AML-193 (cell line): ENCODE measurements at regions not wholly inside any gene's neighbourhood (a gene's known extent, or its start where the extent isn't known, plus 50 kb on each side); places are given as distances from the start of the nearest gene placed in this dataset.
A peak's percentile ranks its signal among the peaks of the same experiment; 100 is the strongest.
"Not testable (repeated sequence)": the region's sequence is repeated elsewhere in the genome, so short reads cannot be mapped to it uniquely, and the experiment has no call there.

ENCODE experiments used
- DNase-seq, 2 experiments: peaks; one replicate each; lab custom pipeline; 2025; lab: John Stamatoyannopoulos, UW

- no peak for DNase-seq
Measured at GRCh38 chr3:107150675-107151074, 226.6 kb upstream of the CCDC54 start.

- DNase-seq, result no peak
Measured at GRCh38 chr3:107153981-107154380, 223.3 kb upstream of the CCDC54 start.

GRCh38 chr3:107172411-107172810, 204.8 kb upstream of the CCDC54 start:
- no peak for DNase-seq

GRCh38 chr3:107184375-107184774, 192.9 kb upstream of the CCDC54 start:
- no peak for DNase-seq

- no peak for DNase-seq
Measured at GRCh38 chr3:107188262-107188661, 189.0 kb upstream of the CCDC54 start.

- no peak for DNase-seq
Measured at GRCh38 chr3:107189158-107189791, 188.0 kb upstream of the CCDC54 start.

- no peak for DNase-seq
Measured at GRCh38 chr3:107193116-107193515, 184.1 kb upstream of the CCDC54 start.

- DNase-seq, result no peak
Measured at GRCh38 chr3:107198581-107199181, 178.6 kb upstream of the CCDC54 start.

- no peak for DNase-seq
Measured at GRCh38 chr3:107201146-107201545, 176.1 kb upstream of the CCDC54 start.

GRCh38 chr3:107202885-107203284, 174.4 kb upstream of the CCDC54 start:
- DNase-seq, result not testable (repeated sequence)

GRCh38 chr3:107204121-107204520, 173.1 kb upstream of the CCDC54 start:
- DNase-seq, result no peak

- DNase-seq, result no peak
Measured at GRCh38 chr3:107205358-107205757, 171.9 kb upstream of the CCDC54 start.

- DNase-seq, result peak; percentile 28 to 49
Measured at GRCh38 chr3:107206141-107206540, 171.1 kb upstream of the CCDC54 start.

- DNase-seq, result no peak
Measured at GRCh38 chr3:107206945-107207344, 170.3 kb upstream of the CCDC54 start.

- DNase-seq, result no peak
Measured at GRCh38 chr3:107208100-107208499, 169.1 kb upstream of the CCDC54 start.

- no peak for DNase-seq
Measured at GRCh38 chr3:107208796-107209195, 168.4 kb upstream of the CCDC54 start.

GRCh38 chr3:107209302-107209990, 167.8 kb upstream of the CCDC54 start:
- DNase-seq, result no peak

GRCh38 chr3:107211608-107212007, 165.6 kb upstream of the CCDC54 start:
- DNase-seq, result no peak

- DNase-seq, result no peak
Measured at GRCh38 chr3:107212618-107213017, 164.6 kb upstream of the CCDC54 start.

- DNase-seq, result no peak
Measured at GRCh38 chr3:107213044-107213669, 164.1 kb upstream of the CCDC54 start.

- DNase-seq, result no peak
Measured at GRCh38 chr3:107216229-107216628, 161.0 kb upstream of the CCDC54 start.

- no peak for DNase-seq
Measured at GRCh38 chr3:107216711-107217110, 160.5 kb upstream of the CCDC54 start.

- no peak for DNase-seq
Measured at GRCh38 chr3:107217172-107217571, 160.1 kb upstream of the CCDC54 start.
